GM21619 (cell line): ENCODE measurements at regions not wholly inside any gene's neighbourhood (a gene's known extent, or its start where the extent isn't known, plus 50 kb on each side); places are given as distances from the start of the nearest gene placed in this dataset.

Experiments
- ATAC-seq: cut with Tn5 transposase; IDR thresholded peaks from one replicate; pipeline ENCODE4 v1.9.1; 2021; ENCODE audit not compliant: unreplicated experiment

DNA sequence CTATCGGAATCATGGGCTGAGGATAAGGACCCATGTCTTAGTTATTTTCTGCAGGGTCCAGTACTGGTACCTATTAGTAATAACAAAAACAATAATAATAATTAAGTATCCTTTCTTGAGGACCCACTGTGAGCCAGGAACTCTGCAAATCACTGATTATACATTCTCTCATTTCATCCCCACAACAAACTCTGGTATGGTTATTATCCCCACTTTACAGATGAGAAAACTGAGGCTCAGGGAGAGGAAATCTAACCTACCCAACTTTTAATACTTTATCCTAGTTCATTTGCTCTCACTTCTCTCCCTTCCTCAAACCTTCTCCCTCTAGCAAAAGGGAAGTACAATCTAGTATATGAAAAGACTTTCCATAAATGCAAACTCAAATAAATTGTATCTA is 528.4 kb upstream of the PROK2 start:
- no peak for ATAC-seq

DNA sequence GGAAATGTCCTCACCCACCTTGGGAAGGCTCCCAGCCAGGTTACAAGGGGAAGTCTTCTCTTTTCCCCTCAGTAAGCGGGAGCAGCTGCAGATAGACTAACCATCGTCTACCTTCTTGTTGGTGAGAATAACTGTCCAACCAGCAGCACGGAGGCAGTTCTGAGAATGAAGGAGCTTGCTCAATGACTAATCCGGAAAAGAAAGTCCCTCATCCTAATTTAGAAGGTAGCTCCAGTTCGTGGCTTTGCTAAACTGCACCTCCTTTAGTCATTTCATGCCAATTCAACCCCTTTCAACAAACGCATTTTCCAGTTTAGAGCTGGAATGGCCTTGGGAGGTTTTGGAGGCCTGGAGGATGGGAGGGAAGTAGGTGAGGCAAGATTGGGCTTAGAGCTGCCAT is 527.4 kb upstream of the PROK2 start:
- ATAC-seq: no peak

DNA sequence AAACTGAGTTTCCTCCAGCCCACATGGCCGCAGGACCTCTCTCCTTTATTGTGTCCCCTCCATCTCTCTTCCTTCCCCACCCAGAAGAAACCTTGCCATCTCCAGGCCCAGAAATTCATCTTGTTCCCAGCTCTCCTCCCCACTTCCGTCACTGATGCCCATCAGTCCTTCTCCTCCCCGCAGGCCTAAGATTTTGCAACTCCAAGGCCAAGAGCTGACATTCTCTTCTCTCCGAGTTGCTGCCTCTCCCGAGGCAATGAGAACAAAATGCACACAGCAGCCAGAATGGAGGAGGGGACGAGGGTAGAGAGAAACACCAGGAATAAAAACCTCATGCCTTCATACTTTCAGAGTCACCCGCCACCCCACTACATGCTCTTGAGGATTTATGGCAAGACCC is 526.5 kb upstream of the PROK2 start:
- ATAC-seq: no peak

DNA sequence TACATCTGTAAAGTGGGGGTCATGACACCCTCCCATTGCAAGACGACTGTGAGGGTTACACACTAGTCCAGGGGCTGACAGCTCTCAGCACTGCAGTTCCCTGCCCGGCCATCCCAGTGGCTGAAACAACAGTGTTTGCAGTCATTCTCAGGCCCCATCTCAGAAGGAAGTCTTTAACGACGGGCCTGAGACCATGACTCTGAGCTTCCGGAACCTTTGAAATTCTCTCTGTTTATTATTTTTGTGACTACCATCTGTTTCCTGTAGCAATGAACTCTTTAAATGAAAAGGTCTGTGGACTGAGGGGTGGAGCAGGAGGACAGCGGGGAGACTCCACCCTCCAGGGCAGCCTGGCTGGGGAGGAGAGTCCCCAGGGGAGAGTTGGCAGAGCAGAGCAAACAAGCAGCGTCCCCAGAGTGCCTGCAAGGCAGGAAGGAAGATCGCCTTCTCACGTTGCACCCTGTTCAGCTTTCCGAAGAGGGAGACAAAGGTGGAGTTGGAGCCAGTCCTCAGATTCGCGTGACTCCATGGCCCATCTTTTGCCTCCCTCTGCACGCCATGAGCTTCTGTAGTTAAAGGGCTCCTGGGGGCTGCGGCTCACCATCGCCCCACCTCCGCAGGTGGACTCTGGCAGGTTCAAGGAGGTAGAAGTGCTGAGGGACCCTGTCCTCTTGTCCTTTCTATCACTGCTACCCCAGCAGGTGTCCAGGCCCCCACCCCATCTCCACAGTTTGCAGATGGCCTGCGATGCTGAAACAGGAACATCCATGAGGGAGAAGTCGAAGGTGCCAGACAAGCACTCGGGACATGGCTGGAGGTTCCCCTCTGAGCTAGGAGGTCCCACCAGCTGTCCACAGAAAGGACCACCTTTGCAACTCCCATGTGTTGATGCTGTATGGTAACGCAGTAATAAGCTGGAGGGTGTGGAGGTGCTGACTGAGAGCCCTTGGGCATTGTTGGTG is 525.8 kb upstream of the PROK2 start:
- ATAC-seq: peak; percentile 95

DNA sequence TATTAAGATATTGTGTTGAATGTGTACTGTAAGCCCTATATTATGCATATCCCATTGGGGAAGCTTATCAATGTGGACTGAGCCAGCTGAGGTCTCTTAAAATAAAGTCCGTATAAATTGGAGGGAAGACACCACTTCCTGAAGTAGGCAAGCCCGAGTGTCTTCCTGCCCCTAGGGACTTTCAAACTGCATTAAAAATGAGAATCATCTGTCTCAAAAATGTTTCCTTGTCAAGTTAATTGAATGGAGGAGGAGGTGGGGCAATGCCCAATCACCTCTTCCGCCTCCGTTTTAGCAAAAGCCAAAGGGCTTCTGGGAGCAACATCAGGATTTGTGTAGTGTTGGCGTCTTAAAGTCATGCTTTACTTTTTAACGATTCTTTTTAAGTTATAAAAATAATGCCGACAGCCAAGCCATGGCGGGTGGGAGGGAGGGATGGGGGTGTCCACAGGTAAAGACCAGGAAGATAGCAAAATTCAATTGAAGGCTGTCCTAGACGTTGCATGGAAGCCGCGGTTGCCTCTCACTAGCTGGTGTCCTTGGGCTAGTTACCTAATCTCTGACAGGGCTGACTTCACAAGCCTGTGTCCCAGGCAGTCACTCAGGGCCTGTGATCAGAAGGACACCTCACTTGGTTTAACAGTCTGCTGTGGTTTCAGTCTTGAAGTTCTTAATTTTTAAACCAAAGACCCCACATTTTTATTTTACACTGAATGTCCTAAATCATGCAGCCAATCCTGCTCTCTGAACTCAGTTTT is 524.9 kb upstream of the PROK2 start:
- ATAC-seq: no peak

DNA sequence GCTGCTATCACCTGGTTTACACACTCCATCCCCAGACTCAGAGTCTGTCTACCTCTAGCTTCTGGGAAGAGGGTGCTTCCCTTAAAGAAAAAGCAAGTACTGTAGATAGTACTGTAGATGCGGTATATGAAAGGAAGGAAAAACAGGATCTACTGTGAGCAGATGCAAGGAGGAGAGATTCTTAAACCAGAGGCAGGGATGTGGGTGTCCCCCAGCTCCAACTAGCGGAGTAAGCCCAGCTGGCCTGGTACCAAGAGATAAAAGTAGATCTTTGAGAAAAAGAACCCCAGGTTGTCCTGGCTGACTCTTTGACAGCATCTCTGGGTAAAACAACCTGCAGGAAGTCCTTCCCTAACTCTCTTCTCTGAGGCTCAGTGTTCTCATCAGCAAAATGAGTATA is 523.7 kb upstream of the PROK2 start:
- ATAC-seq: no peak

DNA sequence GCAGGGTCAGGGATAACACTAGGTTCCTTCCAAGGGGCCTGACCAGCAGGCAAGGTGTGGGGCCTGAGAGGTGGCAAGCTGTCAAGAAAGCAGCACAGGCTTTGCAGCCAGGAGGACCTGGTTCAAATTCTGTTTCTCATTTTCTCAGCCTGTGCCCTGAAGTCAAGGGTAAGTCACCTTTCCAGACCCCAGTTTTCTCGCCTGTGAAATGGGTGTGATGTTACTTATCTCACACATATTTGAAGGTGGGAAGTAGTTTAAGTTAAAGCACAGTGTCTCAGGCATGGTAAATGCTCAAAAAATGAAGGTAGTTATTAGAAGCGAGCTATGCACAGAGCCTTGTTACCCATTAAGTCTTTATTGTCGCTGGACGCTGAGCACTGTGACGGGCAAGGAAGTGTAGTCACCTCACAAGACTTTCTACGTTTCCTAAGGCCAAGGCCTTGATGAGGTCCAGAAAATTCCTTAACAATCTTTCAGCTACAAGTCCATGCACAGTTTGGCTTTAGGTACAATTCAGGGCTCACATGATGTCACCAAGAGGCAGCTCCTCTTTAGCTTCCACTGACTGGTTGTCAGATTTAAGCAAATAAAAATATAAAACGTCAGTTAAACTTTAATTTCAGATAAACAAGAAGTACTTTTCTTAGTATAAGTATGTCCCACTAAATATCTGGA is 522.6 kb upstream of the PROK2 start:
- no peak for ATAC-seq

DNA sequence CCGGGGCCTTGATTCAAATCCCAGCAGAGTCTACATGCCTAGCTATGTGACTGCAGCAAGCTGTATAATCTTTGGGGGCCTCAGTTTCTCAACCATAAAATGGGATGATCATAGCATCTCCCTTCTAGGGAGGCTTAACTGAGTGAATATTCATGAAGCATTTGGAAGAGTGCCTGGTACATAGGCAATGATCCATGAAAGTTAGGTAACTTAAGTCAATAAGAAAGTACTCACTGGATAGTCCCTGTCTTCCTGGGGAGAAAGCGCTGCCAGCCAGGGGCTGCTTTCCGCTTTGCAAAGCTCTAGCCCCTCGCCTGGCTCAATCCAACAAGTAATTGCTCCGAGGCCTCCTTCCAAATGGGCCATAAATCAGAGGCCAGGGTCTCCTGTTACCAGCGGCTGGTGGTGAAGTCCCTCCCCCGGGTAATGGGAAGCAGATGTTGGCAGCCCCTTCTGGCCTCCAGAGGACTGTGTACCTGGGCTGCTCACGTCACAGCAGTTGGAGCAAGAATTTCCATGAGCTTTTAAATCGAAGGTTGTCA is 521.9 kb upstream of the PROK2 start:
- ATAC-seq: no peak

DNA sequence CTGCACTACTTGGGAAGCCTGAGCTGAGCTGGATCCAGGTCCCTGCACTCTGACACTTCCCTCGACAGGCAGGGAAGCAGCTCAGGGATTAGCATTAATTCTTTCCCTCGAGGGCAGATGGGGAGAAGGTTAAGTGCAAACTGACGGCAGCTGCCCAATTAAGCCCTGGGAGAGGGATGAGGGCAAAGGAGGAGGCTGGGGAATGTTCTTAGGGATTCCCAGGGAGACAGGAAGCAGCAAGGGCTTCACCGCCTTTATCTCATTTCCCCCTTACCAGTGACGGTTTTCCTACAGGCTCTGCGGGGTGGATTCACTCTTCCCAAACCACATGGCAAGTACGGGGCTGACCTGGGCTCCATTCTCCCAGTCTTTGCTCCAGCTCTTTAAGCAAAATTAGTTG is 519.0 kb upstream of the PROK2 start:
- no peak for ATAC-seq

DNA sequence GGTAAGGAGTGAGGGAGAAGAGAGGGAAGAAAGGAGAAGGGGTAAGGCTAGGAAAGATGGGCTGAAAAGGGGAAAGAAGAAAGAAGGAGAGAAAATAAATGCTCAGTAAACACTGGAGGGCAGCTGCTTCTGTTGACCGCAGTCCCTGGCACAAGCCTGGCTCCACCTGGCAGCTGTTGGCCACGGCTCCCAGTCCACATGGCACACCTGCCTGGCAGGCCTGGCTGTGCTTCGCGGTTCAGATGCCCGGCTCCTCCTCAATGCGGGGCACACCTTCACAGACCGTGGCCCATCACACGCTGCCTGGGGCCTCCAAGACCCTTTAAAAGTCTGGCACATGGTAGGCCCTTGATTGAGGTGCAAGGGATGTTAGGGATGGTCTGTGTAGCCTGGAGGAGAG is 516.8 kb upstream of the PROK2 start:
- ATAC-seq: no peak

DNA sequence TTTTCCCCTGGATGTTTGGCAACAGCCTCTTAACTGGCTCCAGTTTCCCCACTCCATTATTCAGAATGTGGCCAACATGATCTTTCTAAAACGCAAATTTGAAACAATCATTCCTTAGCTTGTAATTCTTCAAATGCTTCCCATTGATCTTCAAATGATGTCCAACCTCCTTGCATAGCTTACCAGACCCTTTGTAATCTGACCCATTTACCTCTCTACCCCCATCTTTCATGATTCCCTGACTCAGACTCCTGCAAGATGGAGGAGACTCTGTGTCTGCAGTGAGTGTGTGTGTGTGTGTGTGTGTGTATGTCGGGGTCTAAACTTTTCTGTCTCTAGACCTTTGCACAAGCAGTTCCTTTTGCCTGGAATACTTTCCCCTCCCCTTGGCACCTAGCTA is 515.7 kb upstream of the PROK2 start:
- ATAC-seq: no peak

DNA sequence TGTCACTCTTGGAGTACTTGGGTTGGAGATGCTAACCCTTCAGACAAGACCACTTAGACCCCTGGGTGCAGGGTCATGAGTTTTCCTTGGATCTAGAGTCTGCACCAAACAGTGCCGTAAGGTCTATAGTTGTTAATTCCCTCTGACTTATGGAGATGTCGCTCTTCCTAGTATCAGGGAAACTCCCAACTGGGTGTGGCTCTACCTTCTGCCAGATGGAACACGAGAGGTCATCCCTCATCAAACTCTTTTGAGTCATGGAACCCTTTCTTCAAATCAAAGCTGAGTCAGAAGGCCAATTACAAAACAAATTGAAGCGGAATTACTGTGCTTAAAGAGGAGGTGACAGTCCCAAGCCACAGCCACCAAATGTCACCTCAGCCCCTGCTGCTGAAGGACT is 514.9 kb upstream of the PROK2 start:
- no peak for ATAC-seq

DNA sequence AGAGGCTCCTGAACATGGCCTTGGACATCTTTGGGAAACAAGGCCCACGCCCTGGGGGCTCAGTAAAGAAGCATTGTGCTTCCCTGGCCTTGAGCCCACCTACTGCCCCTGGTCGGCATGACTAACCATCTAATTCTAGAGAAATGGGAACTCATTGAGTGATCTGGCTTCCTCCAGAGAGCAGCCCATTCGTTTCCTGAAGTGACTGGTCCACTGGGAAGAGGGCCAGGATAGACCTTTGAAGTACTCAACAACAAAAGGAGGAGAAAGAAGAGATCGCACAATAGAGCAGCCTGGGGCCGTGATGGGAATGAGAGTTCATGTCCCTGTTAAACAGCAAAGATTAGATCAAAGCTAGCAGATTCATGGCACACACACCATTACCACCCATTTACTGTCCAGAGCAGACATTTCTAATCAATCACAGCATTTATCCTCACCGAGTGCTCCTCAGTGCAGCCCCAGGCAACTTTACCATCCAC is 514.4 kb upstream of the PROK2 start:
- no peak for ATAC-seq

DNA sequence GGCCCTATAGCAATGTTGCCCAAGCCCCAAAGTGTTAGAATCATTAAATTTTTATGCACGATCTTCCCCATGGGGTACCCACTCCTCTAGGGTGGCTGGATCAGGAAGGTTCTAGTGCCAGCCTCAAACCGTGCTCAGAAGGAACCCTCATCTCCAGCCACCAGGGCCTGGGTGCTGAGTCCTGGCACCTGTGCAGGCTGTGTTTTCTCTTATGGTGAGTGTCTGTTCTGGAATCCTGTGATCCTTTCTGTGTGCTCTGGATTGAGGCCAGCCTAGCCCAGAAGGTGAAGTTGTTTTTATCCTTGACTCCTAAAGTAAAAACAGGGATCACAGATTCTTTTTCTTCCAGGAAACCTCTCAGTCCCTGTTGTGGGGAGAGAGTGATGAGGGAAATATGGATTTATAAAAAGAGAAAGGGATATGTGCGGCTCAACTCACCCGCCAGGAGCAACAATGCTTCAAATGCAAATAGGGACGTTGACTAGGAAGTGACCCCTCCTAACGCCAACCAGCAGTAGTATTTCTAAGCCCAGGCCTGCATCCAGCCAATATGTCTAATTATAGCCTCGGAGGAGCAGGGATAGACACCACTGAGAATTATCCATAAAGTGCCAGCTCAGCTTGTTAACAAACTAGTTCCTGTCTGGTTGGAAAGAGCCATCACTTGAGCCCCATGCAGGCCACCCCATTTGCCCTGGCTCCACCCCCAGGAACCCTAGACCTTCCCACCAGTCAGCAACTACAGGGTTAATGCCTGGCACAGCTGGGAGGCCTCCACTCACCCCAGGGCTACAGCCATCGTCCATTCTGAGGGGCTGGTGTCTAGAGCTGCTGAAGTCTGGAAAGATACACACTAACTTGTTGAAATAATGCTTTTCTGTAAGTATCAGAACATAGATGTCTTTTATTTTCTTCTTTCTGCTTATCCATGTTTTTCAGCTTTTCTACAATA is 513.5 kb upstream of the PROK2 start:
- ATAC-seq: no peak

DNA sequence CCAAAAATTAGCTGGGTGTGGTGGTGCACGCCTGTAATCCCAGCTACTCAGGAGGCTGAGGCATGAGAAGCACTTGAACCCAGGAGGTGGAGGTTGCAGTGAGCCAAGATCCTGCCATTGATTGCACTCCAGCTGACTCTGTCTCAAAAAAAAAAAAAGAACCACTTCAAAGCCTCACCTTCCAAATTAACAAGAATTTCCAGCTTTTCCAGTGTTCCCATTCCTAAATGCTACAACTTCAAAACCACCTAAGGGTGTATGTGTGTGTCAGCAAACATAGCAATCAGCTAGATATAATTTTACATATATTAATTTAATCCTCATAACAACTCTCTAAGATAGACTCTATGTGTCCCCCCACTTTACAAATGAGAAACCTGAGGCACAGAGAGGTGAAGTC is 512.5 kb upstream of the PROK2 start:
- no peak for ATAC-seq

DNA sequence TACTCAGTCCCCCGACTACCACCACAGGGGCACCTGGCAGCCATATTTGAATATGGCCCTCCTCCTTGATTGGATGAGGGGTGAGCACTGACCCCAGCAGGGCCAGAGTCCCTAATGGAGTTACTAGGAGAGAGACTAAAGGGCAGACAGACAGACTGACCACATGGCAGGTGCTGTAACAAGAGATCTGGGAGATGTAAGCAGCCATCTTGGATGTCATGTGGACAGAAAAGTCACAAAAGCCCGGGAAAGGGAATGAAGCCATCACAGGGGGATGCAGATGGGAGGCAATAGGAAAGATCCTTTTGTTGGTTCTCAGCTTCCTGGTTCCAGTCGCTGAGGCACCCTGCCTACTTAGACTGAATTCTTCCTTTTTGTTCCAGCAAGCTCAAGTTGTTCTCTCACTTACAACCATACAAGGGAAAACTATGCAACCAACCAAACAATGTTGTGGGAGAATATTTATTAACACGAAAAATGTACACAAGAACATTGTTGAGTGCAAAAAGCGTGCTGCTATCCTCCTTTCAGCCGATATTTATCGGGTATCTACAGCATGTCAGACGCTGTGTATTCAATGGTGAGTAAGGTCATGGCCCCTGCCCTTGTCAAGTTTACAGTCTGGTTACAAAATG is 511.6 kb upstream of the PROK2 start:
- ATAC-seq: no peak

DNA sequence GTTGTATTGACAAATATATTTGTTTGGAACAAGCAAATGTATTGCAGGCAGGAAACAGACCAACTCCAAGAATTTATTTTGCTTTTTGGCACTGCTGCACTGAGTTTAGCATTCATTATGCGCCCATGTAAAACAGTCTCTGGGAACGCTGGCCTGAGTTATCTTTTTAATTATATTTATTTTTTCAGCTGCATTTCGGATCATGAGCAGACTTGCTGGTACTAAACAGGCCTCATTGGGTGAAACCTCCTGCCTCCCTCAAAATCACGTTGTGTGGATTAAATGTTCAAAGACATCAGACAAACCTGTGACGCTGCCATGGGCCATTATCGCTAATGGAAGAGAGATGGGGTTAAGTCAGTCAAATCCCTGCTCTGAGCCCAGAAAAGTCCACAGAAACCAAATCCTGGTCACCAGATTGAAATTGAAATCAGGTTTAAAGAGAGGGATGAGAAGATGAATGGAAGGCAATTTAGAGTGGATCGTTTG is 511.1 kb upstream of the PROK2 start:
- no peak for ATAC-seq

DNA sequence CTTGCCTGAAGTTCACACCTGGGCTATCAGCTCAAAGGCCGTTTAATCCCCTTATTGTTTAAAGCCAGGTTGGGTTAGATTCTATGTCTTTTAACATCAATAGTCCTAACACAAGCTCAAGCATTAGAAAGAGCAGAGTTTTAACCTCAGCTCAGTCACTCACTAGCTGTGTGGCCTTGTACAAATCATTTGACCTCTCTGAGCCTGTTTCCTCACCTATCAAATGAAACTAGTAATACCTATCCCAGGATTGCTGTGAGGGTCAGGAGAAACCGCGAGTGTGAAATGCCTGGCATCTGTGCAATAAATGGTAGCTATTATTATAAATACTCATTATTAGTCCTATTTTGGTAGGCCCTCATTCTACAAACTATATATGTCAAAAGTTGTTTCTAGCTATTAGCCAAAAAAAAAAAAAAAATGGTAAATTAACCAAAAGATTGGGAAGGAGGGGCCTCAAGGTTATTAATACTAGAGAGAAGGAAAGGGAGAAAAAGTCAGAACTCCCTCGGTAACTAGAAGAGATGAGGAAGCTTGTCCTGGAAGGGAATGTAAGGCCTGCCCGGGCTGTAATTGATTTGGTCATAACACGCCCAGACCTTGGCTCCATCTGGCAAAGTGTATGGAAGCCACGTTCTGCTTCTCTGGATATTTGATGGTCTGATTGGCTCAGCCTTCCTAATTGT is 510.5 kb upstream of the PROK2 start:
- no peak for ATAC-seq
